Keratinocyte (primary cell): ENCODE measurements at regions not wholly inside any gene's neighbourhood (a gene's known extent, or its start where the extent isn't known, plus 50 kb on each side); places are given as distances from the start of the nearest gene placed in this dataset.

ENCODE experiments used
- DNase-seq: peaks from one replicate; pipeline ENCODE4 v3.0.0-alpha.2; 2011; ENCODE audit warnings: low read depth, missing footprints, low spot score
- FAIRE-seq: peaks from 2 replicates; lab custom pipeline; 2011; peaks lifted over from hg19 to GRCh38; lab: Jason Lieb, UNC
- H2AFZ ChIP-seq: 2 replicates; pipeline ENCODE4 v1.6.0; 2012; ENCODE audit warnings: low read length, control low read depth, inconsistent platforms; ENCODE audit not compliant: control insufficient read depth
- H3K27ac ChIP-seq: 2 replicates; pipeline ENCODE4 v1.5.1; 2011; ENCODE audit warnings: low read length; ENCODE audit not compliant: control insufficient read depth, insufficient read depth
- H3K27me3 ChIP-seq: 3 replicates; pipeline ENCODE4 v1.6.0; 2011; ENCODE audit warnings: low read length; ENCODE audit not compliant: control insufficient read depth, insufficient read depth; ENCODE audit errors: extremely low read depth
- H3K36me3 ChIP-seq, 2 experiments: 2 replicates in 1 of 2; 3 replicates in 1 of 2; pipeline ENCODE4 v1.5.1; 2011; ENCODE audit warnings: low read length in 2 of 2, mild to moderate bottlenecking in 1 of 2; ENCODE audit not compliant: control insufficient read depth in 2 of 2, insufficient read depth in 2 of 2; ENCODE audit errors: extremely low read depth in 1 of 2
- H3K4me1 ChIP-seq: 3 replicates; pipeline ENCODE4 v1.5.1; 2011; ENCODE audit warnings: low read length; ENCODE audit not compliant: control insufficient read depth, insufficient read depth; ENCODE audit errors: extremely low read depth
- H3K4me2 ChIP-seq: 3 replicates; pipeline ENCODE4 v1.6.0; 2011; ENCODE audit warnings: low read depth, low read length; ENCODE audit not compliant: control insufficient read depth, insufficient read depth; ENCODE audit errors: extremely low read depth
- H3K4me3 ChIP-seq, 3 experiments: fragments of 200-600 bp in 1 of 3; sonication (generic) in 1 of 3; 2 replicates in 2 of 3; 3 replicates in 1 of 3; pipeline ENCODE4 v1.5.1; 2011 to 2016; ENCODE audit warnings: low read length in 3 of 3, mild to moderate bottlenecking in 3 of 3, control low read depth in 2 of 3, inconsistent platforms in 1 of 3, low read depth in 1 of 3, mixed read lengths in 1 of 3, mixed run types in 1 of 3, moderate library complexity in 1 of 3; ENCODE audit not compliant: control insufficient read depth in 2 of 3, insufficient read depth in 2 of 3; ENCODE audit errors: extremely low read depth in 1 of 3
- H3K79me2 ChIP-seq: 2 replicates; pipeline ENCODE4 v1.6.0; 2012; ENCODE audit warnings: low read length; ENCODE audit not compliant: control insufficient read depth, insufficient read depth
- H3K9ac ChIP-seq: 3 replicates; pipeline ENCODE4 v1.6.0; 2011; ENCODE audit warnings: low read length; ENCODE audit not compliant: control insufficient read depth, insufficient read depth; ENCODE audit errors: extremely low read depth
- H3K9me1 ChIP-seq: 3 replicates; pipeline ENCODE4 v1.6.0; 2011; ENCODE audit warnings: low read length; ENCODE audit not compliant: control insufficient read depth, insufficient read depth; ENCODE audit errors: extremely low read depth
- H3K9me3 ChIP-seq: 2 replicates; pipeline ENCODE4 v1.5.1; 2012; ENCODE audit warnings: low read depth, low read length; ENCODE audit not compliant: control insufficient read depth
- H4K20me1 ChIP-seq: 3 replicates; pipeline ENCODE4 v1.6.0; 2011; ENCODE audit warnings: low read length; ENCODE audit not compliant: control insufficient read depth, insufficient read depth; ENCODE audit errors: extremely low read depth
- EZH2 ChIP-seq: IDR thresholded peaks from one replicate; pipeline ENCODE4 v1.6.1; 2012; ENCODE audit warnings: inconsistent platforms, mild to moderate bottlenecking, low read length, moderate library complexity
- dilution Hi-C: fragments of 300-500 bp; cut with MboI; formaldehyde crosslinking; loops from one replicate; pipeline ENCODE4 v1.7.0; 2020; ENCODE audit warnings: low sequenced_read_pairs; ENCODE audit not compliant: extremely low pct_ligation_motif_present
- TF ChIP-seq, protein P1 (sequence below), 3 experiments: IDR thresholded peaks in 1 of 3; conservative IDR thresholded peaks in 1 of 3; optimal IDR thresholded peaks in 1 of 3; 2 replicates in 2 of 3; 3 replicates in 1 of 3; pipeline versions ENCODE3 to v1.5.1; 2011; ENCODE audit warnings: low read length in 3 of 3, mild to moderate bottlenecking in 3 of 3, moderate library complexity in 2 of 3, control low read depth in 1 of 3, inconsistent platforms in 1 of 3; ENCODE audit not compliant: insufficient read depth in 2 of 3; ENCODE audit errors: extremely low read depth in 1 of 3

DNA sequence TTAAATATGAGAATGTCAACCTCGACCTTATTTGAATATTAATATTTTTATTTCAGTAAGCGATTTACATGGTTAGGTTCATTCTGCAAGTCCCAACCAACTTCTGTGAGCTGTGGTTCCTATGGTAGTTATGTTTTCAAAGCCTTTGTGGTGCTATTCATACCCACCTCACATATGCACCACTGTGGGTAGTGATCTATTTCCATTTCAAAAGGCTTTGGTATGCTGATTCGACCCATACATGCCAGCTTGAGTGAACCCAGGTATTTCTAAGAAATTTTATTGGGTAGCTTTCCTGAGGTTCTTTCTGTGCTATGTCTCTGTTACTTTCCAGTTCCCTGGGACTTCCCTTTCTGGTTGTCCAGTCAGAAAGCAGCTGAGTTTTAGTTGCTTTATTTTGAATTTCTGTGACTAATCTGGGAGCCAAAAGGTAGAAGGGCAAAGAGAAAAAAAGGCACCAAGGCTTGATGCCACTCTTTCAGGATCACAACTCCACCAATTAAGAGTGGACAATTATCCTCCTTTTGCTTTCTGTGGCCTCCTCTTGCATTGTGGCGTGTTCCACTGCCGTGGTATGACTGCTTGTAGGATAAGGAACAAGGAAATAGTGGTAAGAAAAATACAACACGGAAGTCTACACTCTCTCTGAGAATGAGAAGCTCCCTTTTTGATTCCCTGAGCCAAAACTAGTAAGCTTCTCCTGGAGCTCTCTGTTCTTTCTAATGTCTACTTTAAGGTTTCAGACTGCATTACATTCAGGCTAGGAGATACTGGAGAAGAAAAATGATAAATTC lies 729.1 kb downstream of the NOVA1 start:
- H4K20me1 ChIP-seq: no peaks in the 10 kb centered on the region
- dilution Hi-C loops: no loop called here
- no peaks in the 10 kb centered on the region for H3K9me1 ChIP-seq
- TF ChIP-seq, protein P1, sequence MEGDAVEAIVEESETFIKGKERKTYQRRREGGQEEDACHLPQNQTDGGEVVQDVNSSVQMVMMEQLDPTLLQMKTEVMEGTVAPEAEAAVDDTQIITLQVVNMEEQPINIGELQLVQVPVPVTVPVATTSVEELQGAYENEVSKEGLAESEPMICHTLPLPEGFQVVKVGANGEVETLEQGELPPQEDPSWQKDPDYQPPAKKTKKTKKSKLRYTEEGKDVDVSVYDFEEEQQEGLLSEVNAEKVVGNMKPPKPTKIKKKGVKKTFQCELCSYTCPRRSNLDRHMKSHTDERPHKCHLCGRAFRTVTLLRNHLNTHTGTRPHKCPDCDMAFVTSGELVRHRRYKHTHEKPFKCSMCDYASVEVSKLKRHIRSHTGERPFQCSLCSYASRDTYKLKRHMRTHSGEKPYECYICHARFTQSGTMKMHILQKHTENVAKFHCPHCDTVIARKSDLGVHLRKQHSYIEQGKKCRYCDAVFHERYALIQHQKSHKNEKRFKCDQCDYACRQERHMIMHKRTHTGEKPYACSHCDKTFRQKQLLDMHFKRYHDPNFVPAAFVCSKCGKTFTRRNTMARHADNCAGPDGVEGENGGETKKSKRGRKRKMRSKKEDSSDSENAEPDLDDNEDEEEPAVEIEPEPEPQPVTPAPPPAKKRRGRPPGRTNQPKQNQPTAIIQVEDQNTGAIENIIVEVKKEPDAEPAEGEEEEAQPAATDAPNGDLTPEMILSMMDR (optimal IDR thresholded peaks at IDR 0.05 in 1 of 3, IDR thresholded peaks at IDR 0.05 in 1 of 3, conservative IDR thresholded peaks at IDR 0.05 in 1 of 3; ENCODE audit: extremely low read depth in 1 of 3, insufficient read depth in 2 of 3, low read length in 3 of 3): no peak
- no peak for TF ChIP-seq EZH2
- DNase-seq (no peak), FAIRE-seq (no peak)
- no peak overlapping the region for H2AFZ ChIP-seq
- no peak overlapping the region for H3K4me3 ChIP-seq
- H3K4me2 ChIP-seq: no peak overlapping the region
- H3K9ac ChIP-seq: no peak overlapping the region
- H3K79me2 ChIP-seq: no peaks in the 10 kb centered on the region
- H3K4me1 ChIP-seq: no peaks in the 10 kb centered on the region
- no peaks in the 10 kb centered on the region for H3K9me3 ChIP-seq
- H3K36me3 ChIP-seq: no peaks in the 10 kb centered on the region
- H3K27ac ChIP-seq: no peak overlapping the region
- H3K27me3 ChIP-seq: no peaks in the 10 kb centered on the region

DNA sequence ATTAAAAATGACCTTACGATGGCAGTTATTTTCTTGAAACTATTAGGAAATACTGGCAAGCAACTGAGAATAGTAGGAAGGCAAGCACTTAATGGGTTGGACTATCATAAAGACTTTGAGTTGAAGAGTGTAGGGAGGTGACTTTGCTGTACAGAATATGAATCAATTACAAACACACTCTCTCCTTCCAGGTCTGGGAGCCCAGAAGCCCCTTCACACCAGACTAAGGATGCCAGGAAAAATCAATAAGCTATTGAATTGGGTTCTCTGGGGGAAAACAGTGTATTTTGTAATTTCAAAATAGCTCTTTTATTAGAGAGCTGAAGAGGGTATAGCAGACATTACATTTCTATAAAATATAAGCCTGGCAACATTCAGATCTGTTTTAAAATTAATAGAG lies 736.4 kb downstream of the NOVA1 start:
- H4K20me1 ChIP-seq: no peaks in the 10 kb centered on the region
- H3K9me3 ChIP-seq: no peaks in the 10 kb centered on the region
- no peaks in the 10 kb centered on the region for H3K4me1 ChIP-seq
- H2AFZ ChIP-seq: no peak overlapping the region
- dilution Hi-C loops: no loop called here
- TF ChIP-seq, protein P1 (optimal IDR thresholded peaks at IDR 0.05 in 1 of 3, IDR thresholded peaks at IDR 0.05 in 1 of 3, conservative IDR thresholded peaks at IDR 0.05 in 1 of 3; ENCODE audit: extremely low read depth in 1 of 3, insufficient read depth in 2 of 3, low read length in 3 of 3): no peak
- TF ChIP-seq EZH2: no peak
- DNase-seq (no peak), FAIRE-seq (no peak)
- no peak overlapping the region for H3K9ac ChIP-seq
- no peak overlapping the region for H3K27ac ChIP-seq
- H3K79me2 ChIP-seq: no peaks in the 10 kb centered on the region
- no peaks in the 10 kb centered on the region for H3K36me3 ChIP-seq
- H3K9me1 ChIP-seq: no peaks in the 10 kb centered on the region
- H3K4me3 ChIP-seq: no peak overlapping the region
- no peak overlapping the region for H3K4me2 ChIP-seq
- no peaks in the 10 kb centered on the region for H3K27me3 ChIP-seq
